HCT116 (cell line): ENCODE measurements at regions not wholly inside any gene's neighbourhood (a gene's known extent, or its start where the extent isn't known, plus 50 kb on each side); places are given as distances from the start of the nearest gene placed in this dataset.

ENCODE experiments used
- ATAC-seq: fragments of 200-7000 bp; cut with Tn5 transposase; 2 replicates; pipeline ENCODE4 v1.9.1; 2020; ENCODE audit warnings: mild to moderate bottlenecking, moderate library complexity
- BruUV-seq: library from RNA; stranded (reverse); fragments of 400-500 nt; replicated peaks from 2 replicates; lab custom pipeline; 2021; lab: Mats Ljungman, UMichigan
- CTCF ChIA-PET: fragments of 300-600 bp; sonication (Branson Sonifier 250); formaldehyde crosslinking; loops from one replicate; lab custom pipeline; 2021; ENCODE audit warnings: antibody characterized with exemption; lab: Charles Lee
- POLR2A ChIA-PET: fragments of 300-600, 350-600 bp; sonication (Branson Sonifier 250); formaldehyde crosslinking; loops from one replicate; lab custom pipeline; 2021; ENCODE audit warnings: antibody characterized with exemption; lab: Charles Lee
- RAD21 ChIA-PET, 2 experiments: fragments of 300-600 bp; sonication (Branson Sonifier 250); formaldehyde crosslinking; loops; one replicate each; lab custom pipeline; 2023; ENCODE audit warnings: low total read pairs in 2 of 2; ENCODE audit not compliant: uncharacterized antibody in 2 of 2, unreplicated experiment in 2 of 2, low non-redundant PET in 1 of 2; lab: Charles Lee
- DNase-seq: peaks from one replicate; pipeline ENCODE4 v3.0.0-alpha.2; 2010; ENCODE audit warnings: low read depth, low spot score
- H2AFZ ChIP-seq: fragments of 200-600 bp; shearing (Covaris generic), sonication (generic); 2 replicates; pipeline ENCODE4 v1.6.1; 2017; ENCODE audit warnings: low read depth, mixed run types, mixed read lengths, antibody characterized with exemption, low read length; ENCODE audit not compliant: poor library complexity, severe bottlenecking
- H3K27ac ChIP-seq: 2 replicates; pipeline ENCODE4 v1.5.1; 2012; ENCODE audit warnings: low read depth, low read length
- H3K27me3 ChIP-seq: fragments of 200-600 bp; sonication (generic); 2 replicates; pipeline ENCODE4 v1.6.1; 2016; ENCODE audit warnings: mixed run types, low read length, mixed read lengths; ENCODE audit not compliant: insufficient read depth
- H3K36me3 ChIP-seq, 2 experiments: fragments of 200-500 bp in 1 of 2; fragments of 200-600 bp in 1 of 2; sonication (Bioruptor generic) in 1 of 2; sonication (generic) in 1 of 2; 2 replicates each; pipeline versions ENCODE4 v1.5.1 to v1.6.1; 2014 to 2016; ENCODE audit warnings: low read length in 2 of 2, inconsistent platforms in 1 of 2, mixed read lengths in 1 of 2, mixed run types in 1 of 2; ENCODE audit not compliant: insufficient read depth in 2 of 2, control insufficient read depth in 1 of 2
- H3K4me1 ChIP-seq, 2 experiments: fragments of 200-600 bp in 1 of 2; sonication (generic) in 1 of 2; 2 replicates each; pipeline versions ENCODE4 v1.5.1 to v1.6.1; 2012 to 2017; ENCODE audit warnings: low read length in 2 of 2, inconsistent platforms in 1 of 2, mild to moderate bottlenecking in 1 of 2, mixed read lengths in 1 of 2, mixed run types in 1 of 2, moderate library complexity in 1 of 2; ENCODE audit not compliant: insufficient read depth in 2 of 2, control insufficient read depth in 1 of 2
- H3K4me2 ChIP-seq: fragments of 200-600 bp; sonication (generic); 2 replicates; pipeline ENCODE4 v1.6.1; 2017; ENCODE audit warnings: mixed run types, low read length, mixed read lengths
- H3K4me3 ChIP-seq, 2 experiments: fragments of 200-600 bp in 1 of 2; sonication (generic) in 1 of 2; replicated peaks in 1 of 2; 2 replicates each; pipeline ENCODE4 v1.5.1; 2011 to 2016; ENCODE audit warnings: low read length in 2 of 2, control low read depth in 1 of 2, low read depth in 1 of 2, mild to moderate bottlenecking in 1 of 2, mixed read lengths in 1 of 2, mixed run types in 1 of 2
- H3K79me2 ChIP-seq: fragments of 200-600 bp; sonication (generic); 2 replicates; pipeline ENCODE4 v1.6.1; 2017; ENCODE audit warnings: mild to moderate bottlenecking, mixed run types, low read length, moderate library complexity, mixed read lengths; ENCODE audit not compliant: insufficient read depth
- H3K9ac ChIP-seq: fragments of 200-600 bp; sonication (generic); 2 replicates; pipeline ENCODE4 v1.6.1; 2016; ENCODE audit warnings: low read length, mixed read lengths
- H3K9me2 ChIP-seq: fragments of 200-600 bp; sonication (generic), shearing (Covaris generic); 2 replicates; pipeline ENCODE4 v1.6.1; 2017; ENCODE audit warnings: mixed run types, mild to moderate bottlenecking, moderate library complexity; ENCODE audit not compliant: insufficient read depth
- H3K9me3 ChIP-seq, 2 experiments: fragments of 200-500 bp in 1 of 2; fragments of 200-600 bp in 1 of 2; sonication (Bioruptor generic) in 1 of 2; sonication (generic) in 1 of 2; 2 replicates each; pipeline ENCODE4 v1.6.1; 2014 to 2017; ENCODE audit warnings: low read length in 2 of 2, mixed read lengths in 2 of 2, inconsistent platforms in 1 of 2, low read depth in 1 of 2, mild to moderate bottlenecking in 1 of 2, mixed run types in 1 of 2, moderate library complexity in 1 of 2; ENCODE audit not compliant: control insufficient read depth in 1 of 2, insufficient read depth in 1 of 2
- H4K20me1 ChIP-seq: fragments of 200-600 bp; sonication (generic), shearing (Covaris generic); 2 replicates; pipeline ENCODE4 v1.6.1; 2017; ENCODE audit warnings: mixed run types, mild to moderate bottlenecking, moderate library complexity; ENCODE audit not compliant: insufficient read depth
- ATF3 ChIP-seq: IDR thresholded peaks from 2 replicates; pipeline ENCODE4 v1.6.1; 2012
- CTCF ChIP-seq, 3 experiments: fragments of 200-600 bp in 1 of 3; sonication (generic) in 1 of 3; IDR thresholded peaks in 2 of 3; conservative IDR thresholded peaks in 1 of 3; 2 replicates each; pipeline ENCODE4 v1.5.1; 2012 to 2017; ENCODE audit warnings: low read depth in 2 of 3, low read length in 2 of 3, antibody characterized with exemption in 1 of 3, borderline replicate concordance in 1 of 3, control low read depth in 1 of 3, mild to moderate bottlenecking in 1 of 3, mixed read lengths in 1 of 3, mixed run types in 1 of 3, moderate library complexity in 1 of 3; ENCODE audit not compliant: insufficient read depth in 1 of 3
- EGR1 ChIP-seq: IDR thresholded peaks from 2 replicates; pipeline ENCODE4 v1.6.1; 2012; ENCODE audit warnings: low read depth
- ELF1 ChIP-seq: IDR thresholded peaks from 2 replicates; pipeline ENCODE4 v1.6.1; 2012; ENCODE audit warnings: low read depth, borderline replicate concordance
- EZH2phosphoT487 ChIP-seq: fragments of 200-600 bp; IDR thresholded peaks from 2 replicates; pipeline ENCODE4 v1.6.1; 2018; ENCODE audit warnings: antibody characterized with exemption, borderline replicate concordance
- FOSL1 ChIP-seq: IDR thresholded peaks from 2 replicates; pipeline ENCODE4 v1.6.1; 2012; ENCODE audit warnings: low read depth
- JUND ChIP-seq: IDR thresholded peaks from 2 replicates; pipeline ENCODE4 v1.6.1; 2012
- POLR2A ChIP-seq: IDR thresholded peaks from 2 replicates; pipeline ENCODE4 v1.7.0; 2011; ENCODE audit warnings: borderline replicate concordance; ENCODE audit not compliant: insufficient read depth, insufficient read length; ENCODE audit errors: extremely low read depth
- POLR2AphosphoS5 ChIP-seq: IDR thresholded peaks from 2 replicates; pipeline ENCODE4 v1.6.1; 2011; ENCODE audit warnings: mild to moderate bottlenecking, low read depth, low read length, moderate library complexity
- RAD21 ChIP-seq: IDR thresholded peaks from 2 replicates; pipeline ENCODE4 v1.6.1; 2012; ENCODE audit warnings: low read depth, mild to moderate bottlenecking
- SIN3A ChIP-seq: IDR thresholded peaks from 2 replicates; pipeline ENCODE4 v1.6.1; 2012; ENCODE audit warnings: low read depth
- SP1 ChIP-seq: IDR thresholded peaks from 2 replicates; pipeline ENCODE4 v1.6.1; 2012; ENCODE audit warnings: low read depth
- TCF7L2 ChIP-seq: IDR thresholded peaks from 2 replicates; pipeline ENCODE4 v1.7.0; 2011; ENCODE audit warnings: borderline replicate concordance, inconsistent platforms; ENCODE audit not compliant: insufficient read depth, insufficient read length; ENCODE audit errors: extremely low read depth
- YY1 ChIP-seq: IDR thresholded peaks from 2 replicates; pipeline ENCODE4 v1.6.1; 2011; ENCODE audit warnings: low read length, low read depth, moderate library complexity, mild to moderate bottlenecking; ENCODE audit not compliant: insufficient replicate concordance; ENCODE audit errors: extremely low read depth
- ZBTB33 ChIP-seq: IDR thresholded peaks from 2 replicates; pipeline ENCODE4 v1.6.1; 2011; ENCODE audit warnings: mild to moderate bottlenecking, low read length, moderate library complexity; ENCODE audit not compliant: insufficient replicate concordance; ENCODE audit errors: extremely low read depth
- ZFX ChIP-seq: fragments of 450-650 bp; IDR thresholded peaks from 2 replicates; pipeline ENCODE4 v1.6.1; 2017
- ZNF274 ChIP-seq: fragments of 200-500 bp; sonication (Bioruptor generic); IDR thresholded peaks from 2 replicates; pipeline ENCODE4 v1.6.1; 2014; ENCODE audit warnings: mild to moderate bottlenecking, low read depth, low read length, inconsistent platforms
- intact Hi-C: fragments of 100-400 bp; cut with micrococcal nuclease; formaldehyde crosslinking; loops from 2 replicates; pipeline ENCODE4 v1.10.0; 2022

- Histone ChIP-seq H3K36me3 (no peaks in the 10 kb centered on the region), H4K20me1 (no peaks in the 10 kb centered on the region), H3K9ac (no peak overlapping the region), H3K27ac (no peak overlapping the region), H3K27me3 (peaks cover 7% of the 10 kb centered on the region; the same call in 1 of the 2 replicates), H2AFZ (no peak overlapping the region), H3K4me2 (no peak overlapping the region)
- RAD21 ChIA-PET: no interaction called here
- POLR2A ChIA-PET: no interaction called here
- ATAC-seq: no peak
- no TSS peak for BruUV-seq
- TF ChIP-seq POLR2AphosphoS5 (no peak), ZBTB33 (no peak), ZFX (no peak), JUND (no peak), YY1 (no peak)
- TF ChIP-seq, all 23 proteins: peak for 0
- peaks cover 0 to 6% of the 10 kb centered on the region in 2 experiments; a peak in 1 of 4 replicates for H3K4me1 ChIP-seq
- no peak for DNase-seq
- intact Hi-C loops: no loop called here
- no peak overlapping the region for H3K4me3 ChIP-seq
- H3K9me3 ChIP-seq: no peaks in the 10 kb centered on the region
- CTCF ChIA-PET: no interaction called here
- H3K9me2 ChIP-seq: no peaks in the 10 kb centered on the region
- no peaks in the 10 kb centered on the region for H3K79me2 ChIP-seq
Measured at GRCh38 chr9:86730163-86730928, 217.0 kb downstream of the GAS1 start.

GRCh38 chr9:86724529-86724928, 222.8 kb downstream of the GAS1 start:
- RAD21 ChIA-PET: no interaction called here
- no peak overlapping the region for H2AFZ ChIP-seq
- peaks cover 19% of the 10 kb centered on the region for H3K27me3 ChIP-seq
- H3K9me3 ChIP-seq: no peaks in the 10 kb centered on the region
- ATAC-seq: no peak
- POLR2A ChIA-PET: no interaction called here
- H3K27ac ChIP-seq: no peak overlapping the region
- H3K4me2 ChIP-seq: no peak overlapping the region
- no peaks in the 10 kb centered on the region for H3K79me2 ChIP-seq
- H3K9ac ChIP-seq: no peak overlapping the region
- no peak for DNase-seq
- H4K20me1 ChIP-seq: no peaks in the 10 kb centered on the region
- intact Hi-C loops: no loop called here
- no peak overlapping the region for H3K4me3 ChIP-seq
- H3K4me1 ChIP-seq: peaks cover 0 to 15% of the 10 kb centered on the region in 2 experiments; a peak in 1 of 4 replicates
- H3K36me3 ChIP-seq: no peaks in the 10 kb centered on the region
- BruUV-seq: no TSS peak
- CTCF ChIA-PET: no interaction called here
- no peaks in the 10 kb centered on the region for H3K9me2 ChIP-seq
- no peak for TF ChIP-seq POLR2AphosphoS5
- no peak for TF ChIP-seq SP1
- no peak for TF ChIP-seq EZH2phosphoT487
- TF ChIP-seq RAD21: no peak
- TF ChIP-seq EGR1: no peak
- no peak for TF ChIP-seq CTCF (IDR thresholded peaks at IDR 0.05 in 2 of 3, conservative IDR thresholded peaks at IDR 0.05 in 1 of 3; ENCODE audit: borderline replicate concordance in 1 of 3, insufficient read depth in 1 of 3, low read depth in 2 of 3, low read length in 2 of 3)
- TF ChIP-seq TCF7L2: no peak
- TF ChIP-seq POLR2A: no peak
- TF ChIP-seq ZNF274: no peak
- no peak for TF ChIP-seq SIN3A
- no peak for TF ChIP-seq ATF3
- no peak for TF ChIP-seq ELF1
- no peak for TF ChIP-seq FOSL1
